HepG2 (cell line): ENCODE measurements at regions not wholly inside any gene's neighbourhood (a gene's known extent, or its start where the extent isn't known, plus 50 kb on each side); places are given as distances from the start of the nearest gene placed in this dataset.

Source experiments
- ARNT ChIP-seq: fragments of 450-650 bp; IDR thresholded peaks from 2 replicates; pipeline ENCODE4 v1.6.1; 2017
- CENPX ChIP-seq: sonication (generic); formaldehyde crosslinking; IDR thresholded peaks from 2 replicates; pipeline ENCODE4 v1.9.0; 2021; ENCODE audit warnings: mild to moderate bottlenecking, missing genetic modification reagents, moderate library complexity
- DRAP1 ChIP-seq: IDR thresholded peaks from 2 replicates; pipeline ENCODE4 v1.6.1; 2016; ENCODE audit warnings: missing genetic modification reagents, missing compliant biosample characterization
- KDM4B ChIP-seq: sonication (generic); formaldehyde crosslinking; IDR thresholded peaks from 2 replicates; pipeline ENCODE4 v1.4.0; 2020; ENCODE audit warnings: missing genetic modification reagents
- KDM5B ChIP-seq: sonication (generic); formaldehyde crosslinking; IDR thresholded peaks from 2 replicates; pipeline ENCODE4 v1.4.0; 2020; ENCODE audit warnings: missing genetic modification reagents, mild to moderate bottlenecking, borderline replicate concordance
- KDM6A ChIP-seq: IDR thresholded peaks from 2 replicates; pipeline ENCODE4 v1.6.1; 2016; ENCODE audit warnings: low read depth
- MTA3 ChIP-seq: sonication (generic); formaldehyde crosslinking; IDR thresholded peaks from 2 replicates; pipeline ENCODE4 v1.4.0; 2020; ENCODE audit warnings: missing genetic modification reagents
- NFE2L2 ChIP-seq: fragments of 150-350 bp; IDR thresholded peaks from 2 replicates; pipeline ENCODE4 v1.6.1; 2014; ENCODE audit warnings: low read length
- NFKB2 ChIP-seq: sonication (generic); formaldehyde crosslinking; IDR thresholded peaks from 2 replicates; pipeline ENCODE4 v1.4.0; 2020; ENCODE audit warnings: missing genetic modification reagents, borderline replicate concordance
- SCMH1 ChIP-seq: sonication (generic); formaldehyde crosslinking; IDR thresholded peaks from 2 replicates; pipeline ENCODE4 v1.9.0; 2021; ENCODE audit warnings: missing genetic modification reagents, mild to moderate bottlenecking, borderline replicate concordance
- SNAPC2 ChIP-seq: sonication (generic); formaldehyde crosslinking; IDR thresholded peaks from 2 replicates; pipeline ENCODE4 v1.8.1; 2022; ENCODE audit warnings: mild to moderate bottlenecking, missing genetic modification reagents
- YEATS4 ChIP-seq: sonication (generic); formaldehyde crosslinking; IDR thresholded peaks from 2 replicates; pipeline ENCODE4 v1.4.0; 2020; ENCODE audit warnings: missing genetic modification reagents, borderline replicate concordance
- YY1 ChIP-seq: IDR thresholded peaks from 2 replicates; pipeline ENCODE4 v1.6.1; 2011; ENCODE audit warnings: low read length, low read depth, moderate library complexity, mild to moderate bottlenecking; ENCODE audit not compliant: insufficient read depth, insufficient replicate concordance
- ZBTB38 ChIP-seq: sonication (generic); formaldehyde crosslinking; IDR thresholded peaks from 2 replicates; pipeline ENCODE4 v1.5.1; 2020; ENCODE audit warnings: mild to moderate bottlenecking, missing genetic modification reagents
- ZNF275 ChIP-seq: sonication (generic); formaldehyde crosslinking; IDR thresholded peaks from 2 replicates; pipeline ENCODE4 v1.8.0; 2022; ENCODE audit warnings: missing genetic modification reagents, mild to moderate bottlenecking, inconsistent platforms, borderline replicate concordance
- ZNF317 ChIP-seq: sonication (generic); formaldehyde crosslinking; IDR thresholded peaks from 2 replicates; pipeline ENCODE4 v1.5.0; 2020; ENCODE audit warnings: mild to moderate bottlenecking, missing genetic modification reagents
- ZNF33A ChIP-seq: sonication (generic); formaldehyde crosslinking; IDR thresholded peaks from 2 replicates; pipeline ENCODE4 v1.5.1; 2020; ENCODE audit warnings: missing genetic modification reagents, mild to moderate bottlenecking, moderate library complexity, borderline replicate concordance
- ZNF510 ChIP-seq: sonication (generic); formaldehyde crosslinking; IDR thresholded peaks from 2 replicates; pipeline ENCODE4 v1.4.0; 2020; ENCODE audit warnings: low read depth, mild to moderate bottlenecking, missing genetic modification reagents
- ZNF607 ChIP-seq: sonication (generic); formaldehyde crosslinking; IDR thresholded peaks from 2 replicates; pipeline ENCODE4 v1.5.1; 2020; ENCODE audit warnings: missing genetic modification reagents, mild to moderate bottlenecking, borderline replicate concordance
- ZNF746 ChIP-seq: sonication (generic); formaldehyde crosslinking; IDR thresholded peaks from 2 replicates; pipeline ENCODE4 v1.8.0; 2022; ENCODE audit warnings: mild to moderate bottlenecking, missing genetic modification reagents
- ZNF780A ChIP-seq: sonication (generic); formaldehyde crosslinking; IDR thresholded peaks from 2 replicates; pipeline ENCODE4 v1.8.0; 2022; ENCODE audit warnings: mild to moderate bottlenecking, missing genetic modification reagents, moderate library complexity
- TF ChIP-seq, protein P1 (sequence below): sonication (generic); formaldehyde crosslinking; conservative IDR thresholded peaks from 2 replicates; pipeline ENCODE4 v1.4.0; 2020; ENCODE audit warnings: mild to moderate bottlenecking, missing genetic modification reagents, moderate library complexity
- TF ChIP-seq, protein P2 (sequence below): sonication (generic); formaldehyde crosslinking; IDR thresholded peaks from 2 replicates; pipeline ENCODE4 v1.5.1; 2020; ENCODE audit warnings: mild to moderate bottlenecking, missing genetic modification reagents

DNA sequence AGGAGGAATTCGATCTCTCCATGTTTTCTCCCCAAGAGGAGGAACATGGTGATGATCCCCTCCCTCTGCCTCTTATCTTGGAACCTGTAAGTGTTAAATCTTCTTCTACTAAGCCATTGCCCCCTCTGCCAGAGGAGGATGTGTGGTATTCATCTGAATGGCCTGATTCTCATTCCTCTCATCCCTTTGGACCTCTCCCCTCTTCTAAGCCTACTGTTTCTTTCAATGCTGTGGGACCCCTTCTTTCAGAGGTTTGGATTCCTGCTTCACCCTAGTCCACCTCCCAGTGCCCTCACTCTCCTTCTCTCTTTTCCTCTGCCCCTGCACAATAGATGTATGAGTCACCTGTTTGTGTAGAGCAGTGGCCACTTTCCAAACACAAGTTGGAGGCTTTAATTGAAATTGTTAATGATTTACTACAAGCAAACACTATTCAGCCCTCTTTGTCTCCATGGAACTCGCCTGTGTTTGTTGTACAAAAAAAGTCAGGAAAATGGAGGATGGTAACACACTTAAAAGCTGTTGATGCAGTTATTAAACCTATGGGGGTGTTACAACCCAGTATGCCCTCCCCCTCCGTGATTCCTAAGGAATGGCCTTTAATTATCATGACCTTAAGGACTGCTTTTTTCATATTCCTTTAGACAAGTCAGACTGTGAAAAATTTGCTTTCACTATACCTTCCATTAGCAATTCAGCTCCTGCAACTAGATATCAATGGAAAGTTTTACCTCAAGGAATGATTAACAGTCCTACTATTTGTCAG, 192.1 kb upstream of the ALG10B start (continued):
- no peak for TF ChIP-seq NFE2L2
- TF ChIP-seq KDM5B (CRISPR knock-in tag), result no peak
- TF ChIP-seq ZBTB38 (CRISPR knock-in tag), result no peak
- TF ChIP-seq YEATS4 (CRISPR knock-in tag), result no peak
- no peak for TF ChIP-seq KDM4B (CRISPR knock-in tag)
- no peak for TF ChIP-seq NFKB2
- TF ChIP-seq, protein P1, sequence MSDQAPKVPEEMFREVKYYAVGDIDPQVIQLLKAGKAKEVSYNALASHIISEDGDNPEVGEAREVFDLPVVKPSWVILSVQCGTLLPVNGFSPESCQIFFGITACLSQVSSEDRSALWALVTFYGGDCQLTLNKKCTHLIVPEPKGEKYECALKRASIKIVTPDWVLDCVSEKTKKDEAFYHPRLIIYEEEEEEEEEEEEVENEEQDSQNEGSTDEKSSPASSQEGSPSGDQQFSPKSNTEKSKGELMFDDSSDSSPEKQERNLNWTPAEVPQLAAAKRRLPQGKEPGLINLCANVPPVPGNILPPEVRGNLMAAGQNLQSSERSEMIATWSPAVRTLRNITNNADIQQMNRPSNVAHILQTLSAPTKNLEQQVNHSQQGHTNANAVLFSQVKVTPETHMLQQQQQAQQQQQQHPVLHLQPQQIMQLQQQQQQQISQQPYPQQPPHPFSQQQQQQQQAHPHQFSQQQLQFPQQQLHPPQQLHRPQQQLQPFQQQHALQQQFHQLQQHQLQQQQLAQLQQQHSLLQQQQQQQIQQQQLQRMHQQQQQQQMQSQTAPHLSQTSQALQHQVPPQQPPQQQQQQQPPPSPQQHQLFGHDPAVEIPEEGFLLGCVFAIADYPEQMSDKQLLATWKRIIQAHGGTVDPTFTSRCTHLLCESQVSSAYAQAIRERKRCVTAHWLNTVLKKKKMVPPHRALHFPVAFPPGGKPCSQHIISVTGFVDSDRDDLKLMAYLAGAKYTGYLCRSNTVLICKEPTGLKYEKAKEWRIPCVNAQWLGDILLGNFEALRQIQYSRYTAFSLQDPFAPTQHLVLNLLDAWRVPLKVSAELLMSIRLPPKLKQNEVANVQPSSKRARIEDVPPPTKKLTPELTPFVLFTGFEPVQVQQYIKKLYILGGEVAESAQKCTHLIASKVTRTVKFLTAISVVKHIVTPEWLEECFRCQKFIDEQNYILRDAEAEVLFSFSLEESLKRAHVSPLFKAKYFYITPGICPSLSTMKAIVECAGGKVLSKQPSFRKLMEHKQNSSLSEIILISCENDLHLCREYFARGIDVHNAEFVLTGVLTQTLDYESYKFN, result peak; percentile 86
- no peak for TF ChIP-seq SCMH1 (CRISPR knock-in tag)
- no peak for TF ChIP-seq ZNF275 (CRISPR knock-in tag)
- no peak for TF ChIP-seq ZNF510 (CRISPR knock-in tag)
- no peak for TF ChIP-seq CENPX
- TF ChIP-seq ZNF780A, result no peak
- TF ChIP-seq MTA3 (CRISPR knock-in tag), result no peak
- TF ChIP-seq ZNF746 (CRISPR knock-in tag), result no peak
- no peak for TF ChIP-seq YY1
- TF ChIP-seq SNAPC2 (CRISPR knock-in tag), result no peak
- TF ChIP-seq, protein P2, sequence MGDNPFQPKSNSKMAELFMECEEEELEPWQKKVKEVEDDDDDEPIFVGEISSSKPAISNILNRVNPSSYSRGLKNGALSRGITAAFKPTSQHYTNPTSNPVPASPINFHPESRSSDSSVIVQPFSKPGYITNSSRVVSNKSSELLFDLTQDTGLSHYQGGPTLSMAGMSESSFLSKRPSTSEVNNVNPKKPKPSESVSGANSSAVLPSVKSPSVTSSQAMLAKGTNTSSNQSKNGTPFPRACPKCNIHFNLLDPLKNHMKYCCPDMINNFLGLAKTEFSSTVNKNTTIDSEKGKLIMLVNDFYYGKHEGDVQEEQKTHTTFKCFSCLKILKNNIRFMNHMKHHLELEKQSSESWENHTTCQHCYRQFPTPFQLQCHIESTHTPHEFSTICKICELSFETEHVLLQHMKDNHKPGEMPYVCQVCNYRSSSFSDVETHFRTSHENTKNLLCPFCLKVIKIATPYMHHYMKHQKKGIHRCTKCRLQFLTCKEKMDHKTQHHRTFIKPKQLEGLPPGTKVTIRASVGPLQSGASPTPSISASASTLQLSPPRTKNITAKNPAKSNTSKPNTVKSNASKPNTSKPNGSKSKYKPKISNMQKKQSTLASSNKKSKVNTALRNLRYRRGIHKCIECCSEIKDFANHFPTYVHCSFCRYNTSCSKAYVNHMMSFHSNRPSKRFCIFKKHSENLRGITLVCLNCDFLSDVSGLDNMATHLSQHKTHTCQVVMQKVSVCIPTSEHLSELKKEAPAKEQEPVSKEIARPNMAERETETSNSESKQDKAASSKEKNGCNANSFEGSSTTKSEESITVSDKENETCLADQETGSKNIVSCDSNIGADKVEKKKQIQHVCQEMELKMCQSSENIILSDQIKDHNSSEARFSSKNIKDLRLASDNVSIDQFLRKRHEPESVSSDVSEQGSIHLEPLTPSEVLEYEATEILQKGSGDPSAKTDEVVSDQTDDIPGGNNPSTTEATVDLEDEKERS (CRISPR knock-in tag), result no peak
- no peak for TF ChIP-seq ZNF607 (CRISPR knock-in tag)
- TF ChIP-seq KDM6A (CRISPR knock-in tag), result 0 out of 2 replicates have a peak, but pooled peaks have one; percentile 38
- TF ChIP-seq ARNT, result no peak
- TF ChIP-seq DRAP1 (CRISPR knock-in tag), result no peak
- no peak for TF ChIP-seq ZNF33A (CRISPR knock-in tag)
- TF ChIP-seq ZNF317 (CRISPR knock-in tag), result no peak
